ENCODE measurements at regions not wholly inside any gene's neighbourhood (a gene's known extent, or its start where the extent isn't known, plus 50 kb on each side); places are given as distances from the start of the nearest gene placed in this dataset.

GRCh38 chr19:31104451-31104850 is 244.8 kb downstream of the TSHZ3 start:
- no peak for DNase-seq (ENCODE audit: low spot score)
- in situ Hi-C loops (cut with MboI; ENCODE audit: low pct_unique_long_range_greater_than_20kb, low sequenced_read_pairs, unreplicated experiment), result no loop called here
- no peak for TF ChIP-seq CTCF (IDR thresholded peaks at IDR 0.05; ENCODE audit: extremely low read depth, insufficient read depth, missing control alignments)

GRCh38 chr19:31103228-31103627 is 246.0 kb downstream of the TSHZ3 start:
- in situ Hi-C loops (cut with MboI; ENCODE audit: low pct_unique_long_range_greater_than_20kb, low sequenced_read_pairs, unreplicated experiment), result no loop called here
- no peak for DNase-seq (ENCODE audit: low spot score)
- no peak for TF ChIP-seq CTCF (IDR thresholded peaks at IDR 0.05; ENCODE audit: extremely low read depth, insufficient read depth, missing control alignments)

- no peak for DNase-seq (ENCODE audit: low spot score)
- no peak for TF ChIP-seq CTCF (IDR thresholded peaks at IDR 0.05; ENCODE audit: extremely low read depth, insufficient read depth, missing control alignments)
- in situ Hi-C loops (cut with MboI; ENCODE audit: low pct_unique_long_range_greater_than_20kb, low sequenced_read_pairs, unreplicated experiment), result no loop called here
Measured at GRCh38 chr19:31102674-31103073, 246.6 kb downstream of the TSHZ3 start.

- no peak for DNase-seq (ENCODE audit: low spot score)
- in situ Hi-C loops (cut with MboI; ENCODE audit: low pct_unique_long_range_greater_than_20kb, low sequenced_read_pairs, unreplicated experiment), result no loop called here
Measured at GRCh38 chr19:31100981-31101380, 248.3 kb downstream of the TSHZ3 start.

GRCh38 chr19:31100206-31100590 is 249.0 kb downstream of the TSHZ3 start:
- in situ Hi-C loops (cut with MboI; ENCODE audit: low pct_unique_long_range_greater_than_20kb, low sequenced_read_pairs, unreplicated experiment), result no loop called here
- no peak for DNase-seq (ENCODE audit: low spot score)
- no peak for TF ChIP-seq CTCF (IDR thresholded peaks at IDR 0.05; ENCODE audit: extremely low read depth, insufficient read depth, missing control alignments)

More at GRCh38 chr19:31100981-31101380, 248.3 kb downstream of the TSHZ3 start:
- no peak for TF ChIP-seq CTCF (IDR thresholded peaks at IDR 0.05; ENCODE audit: extremely low read depth, insufficient read depth, missing control alignments)

- no peak for TF ChIP-seq CTCF (IDR thresholded peaks at IDR 0.05; ENCODE audit: extremely low read depth, insufficient read depth, missing control alignments)
- no peak for DNase-seq (ENCODE audit: low spot score)
- in situ Hi-C loops (cut with MboI; ENCODE audit: low pct_unique_long_range_greater_than_20kb, low sequenced_read_pairs, unreplicated experiment), result no loop called here
Measured at GRCh38 chr19:31099515-31100205, 249.6 kb downstream of the TSHZ3 start.
